ENCODE measurements at regions not wholly inside any gene's neighbourhood (a gene's known extent, or its start where the extent isn't known, plus 50 kb on each side); places are given as distances from the start of the nearest gene placed in this dataset.
"Not testable (repeated sequence)": the region's sequence is repeated elsewhere in the genome, so short reads cannot be mapped to it uniquely, and the experiment has no call there.

GRCh38 chr2:111327726-111328125, 207.0 kb downstream of the BCL2L11 start:
- not testable (repeated sequence) for H3K9ac ChIP-seq (ENCODE audit: insufficient read depth, low read length)

DNA sequence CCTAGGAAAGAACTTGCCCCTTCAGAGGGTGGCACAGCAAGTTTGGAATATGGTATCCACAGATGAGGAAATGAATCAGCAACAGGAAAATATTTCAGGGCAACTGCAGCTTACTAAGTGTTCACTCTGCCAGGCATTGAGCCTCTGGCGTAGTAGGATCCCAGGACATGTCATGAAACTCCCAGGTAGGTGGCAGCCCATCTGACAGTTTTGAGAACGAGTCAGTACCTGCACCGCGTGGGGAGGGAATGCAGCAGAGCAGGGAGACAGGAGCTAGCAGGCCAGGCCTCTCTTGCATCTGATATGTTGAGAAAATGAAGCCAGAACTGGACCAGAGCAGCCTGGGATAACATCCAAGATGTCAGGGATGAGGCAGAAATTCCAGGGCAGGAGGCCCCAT, 208.6 kb downstream of the BCL2L11 start:
- not testable (repeated sequence) for H3K4me1 ChIP-seq (ENCODE audit: control insufficient read depth, extremely low read depth, insufficient read depth, low read length); H3K9ac ChIP-seq (ENCODE audit: insufficient read depth, low read length); H3K9me3 ChIP-seq (ENCODE audit: control insufficient read depth, insufficient read depth, low read depth, low read length); H3K27ac ChIP-seq (ENCODE audit: insufficient read depth, low read length); H3K4me2 ChIP-seq (ENCODE audit: extremely low read depth, insufficient read depth, low read length); H2AFZ ChIP-seq (ENCODE audit: low read length); H3K36me3 ChIP-seq (ENCODE audit: control insufficient read depth, insufficient read depth, low read length); H3K4me3 ChIP-seq (replicated peaks in 1 of 4; ENCODE audit: control extremely low read depth in 1 of 4, insufficient read depth in 1 of 4, low read depth in 3 of 4, low read length in 4 of 4); H3K79me2 ChIP-seq (ENCODE audit: control insufficient read depth, insufficient read depth, low read length); H4K20me1 ChIP-seq (ENCODE audit: control insufficient read depth, extremely low read depth, insufficient read depth, low read length); DNase-seq (ENCODE audit: low read depth in 2 of 2); H3K27me3 ChIP-seq (ENCODE audit: control insufficient read depth, insufficient read depth, low read length)

More at GRCh38 chr2:111327726-111328125, 207.0 kb downstream of the BCL2L11 start:
- not testable (repeated sequence) for DNase-seq (ENCODE audit: low read depth in 2 of 2); H3K4me2 ChIP-seq (ENCODE audit: extremely low read depth, insufficient read depth, low read length); H3K9me3 ChIP-seq (ENCODE audit: control insufficient read depth, insufficient read depth, low read depth, low read length); H3K4me3 ChIP-seq (replicated peaks in 1 of 4; ENCODE audit: control extremely low read depth in 1 of 4, insufficient read depth in 1 of 4, low read depth in 3 of 4, low read length in 4 of 4); H3K27ac ChIP-seq (ENCODE audit: insufficient read depth, low read length); H2AFZ ChIP-seq (ENCODE audit: low read length); H3K79me2 ChIP-seq (ENCODE audit: control insufficient read depth, insufficient read depth, low read length); H3K36me3 ChIP-seq (ENCODE audit: control insufficient read depth, insufficient read depth, low read length); H3K27me3 ChIP-seq (ENCODE audit: control insufficient read depth, insufficient read depth, low read length); H3K4me1 ChIP-seq (ENCODE audit: control insufficient read depth, extremely low read depth, insufficient read depth, low read length); H4K20me1 ChIP-seq (ENCODE audit: control insufficient read depth, extremely low read depth, insufficient read depth, low read length)

GRCh38 chr2:111331099-111331724, 210.5 kb downstream of the BCL2L11 start:
- DNase-seq (ENCODE audit: low read depth in 2 of 2): not testable (repeated sequence)

GRCh38 chr2:111335220-111335907, 214.7 kb downstream of the BCL2L11 start:
- not testable (repeated sequence) for H3K36me3 ChIP-seq (ENCODE audit: control insufficient read depth, insufficient read depth, low read length); H3K27ac ChIP-seq (ENCODE audit: insufficient read depth, low read length); H3K4me1 ChIP-seq (ENCODE audit: control insufficient read depth, extremely low read depth, insufficient read depth, low read length); H3K79me2 ChIP-seq (ENCODE audit: control insufficient read depth, insufficient read depth, low read length); H3K9me3 ChIP-seq (ENCODE audit: control insufficient read depth, insufficient read depth, low read depth, low read length); H3K4me3 ChIP-seq (replicated peaks in 1 of 4; ENCODE audit: control extremely low read depth in 1 of 4, insufficient read depth in 1 of 4, low read depth in 3 of 4, low read length in 4 of 4); DNase-seq (ENCODE audit: low read depth in 2 of 2); H2AFZ ChIP-seq (ENCODE audit: low read length); H4K20me1 ChIP-seq (ENCODE audit: control insufficient read depth, extremely low read depth, insufficient read depth, low read length); H3K27me3 ChIP-seq (ENCODE audit: control insufficient read depth, insufficient read depth, low read length); H3K4me2 ChIP-seq (ENCODE audit: extremely low read depth, insufficient read depth, low read length); H3K9ac ChIP-seq (ENCODE audit: insufficient read depth, low read length)

More at GRCh38 chr2:111331099-111331724, 210.5 kb downstream of the BCL2L11 start:
- H3K4me3 ChIP-seq (replicated peaks in 1 of 4; ENCODE audit: control extremely low read depth in 1 of 4, insufficient read depth in 1 of 4, low read depth in 3 of 4, low read length in 4 of 4); H3K27me3 ChIP-seq (ENCODE audit: control insufficient read depth, insufficient read depth, low read length); H3K9ac ChIP-seq (ENCODE audit: insufficient read depth, low read length); H3K4me1 ChIP-seq (ENCODE audit: control insufficient read depth, extremely low read depth, insufficient read depth, low read length); H3K36me3 ChIP-seq (ENCODE audit: control insufficient read depth, insufficient read depth, low read length); H2AFZ ChIP-seq (ENCODE audit: low read length); H3K9me3 ChIP-seq (ENCODE audit: control insufficient read depth, insufficient read depth, low read depth, low read length); H3K4me2 ChIP-seq (ENCODE audit: extremely low read depth, insufficient read depth, low read length); H3K79me2 ChIP-seq (ENCODE audit: control insufficient read depth, insufficient read depth, low read length); H4K20me1 ChIP-seq (ENCODE audit: control insufficient read depth, extremely low read depth, insufficient read depth, low read length); H3K27ac ChIP-seq (ENCODE audit: insufficient read depth, low read length): not testable (repeated sequence)

- not testable (repeated sequence) for H3K79me2 ChIP-seq (ENCODE audit: control insufficient read depth, insufficient read depth, low read length); H4K20me1 ChIP-seq (ENCODE audit: control insufficient read depth, extremely low read depth, insufficient read depth, low read length); H2AFZ ChIP-seq (ENCODE audit: low read length)
Measured at GRCh38 chr2:111338474-111338873, 217.8 kb downstream of the BCL2L11 start.

GRCh38 chr2:111339476-111339875, 218.8 kb downstream of the BCL2L11 start:
- not testable (repeated sequence) for H3K79me2 ChIP-seq (ENCODE audit: control insufficient read depth, insufficient read depth, low read length); DNase-seq (ENCODE audit: low read depth in 2 of 2); H3K27me3 ChIP-seq (ENCODE audit: control insufficient read depth, insufficient read depth, low read length); H3K36me3 ChIP-seq (ENCODE audit: control insufficient read depth, insufficient read depth, low read length); H3K9ac ChIP-seq (ENCODE audit: insufficient read depth, low read length); H3K27ac ChIP-seq (ENCODE audit: insufficient read depth, low read length); H2AFZ ChIP-seq (ENCODE audit: low read length); H3K9me3 ChIP-seq (ENCODE audit: control insufficient read depth, insufficient read depth, low read depth, low read length); H3K4me1 ChIP-seq (ENCODE audit: control insufficient read depth, extremely low read depth, insufficient read depth, low read length); H4K20me1 ChIP-seq (ENCODE audit: control insufficient read depth, extremely low read depth, insufficient read depth, low read length); H3K4me2 ChIP-seq (ENCODE audit: extremely low read depth, insufficient read depth, low read length); H3K4me3 ChIP-seq (replicated peaks in 1 of 4; ENCODE audit: control extremely low read depth in 1 of 4, insufficient read depth in 1 of 4, low read depth in 3 of 4, low read length in 4 of 4)

More at GRCh38 chr2:111338474-111338873, 217.8 kb downstream of the BCL2L11 start:
- not testable (repeated sequence) for DNase-seq (ENCODE audit: low read depth in 2 of 2); H3K9ac ChIP-seq (ENCODE audit: insufficient read depth, low read length); H3K27ac ChIP-seq (ENCODE audit: insufficient read depth, low read length); H3K9me3 ChIP-seq (ENCODE audit: control insufficient read depth, insufficient read depth, low read depth, low read length); H3K27me3 ChIP-seq (ENCODE audit: control insufficient read depth, insufficient read depth, low read length); H3K4me1 ChIP-seq (ENCODE audit: control insufficient read depth, extremely low read depth, insufficient read depth, low read length); H3K4me3 ChIP-seq (replicated peaks in 1 of 4; ENCODE audit: control extremely low read depth in 1 of 4, insufficient read depth in 1 of 4, low read depth in 3 of 4, low read length in 4 of 4); H3K4me2 ChIP-seq (ENCODE audit: extremely low read depth, insufficient read depth, low read length); H3K36me3 ChIP-seq (ENCODE audit: control insufficient read depth, insufficient read depth, low read length)

- H3K4me2 ChIP-seq (ENCODE audit: extremely low read depth, insufficient read depth, low read length); DNase-seq (ENCODE audit: low read depth in 2 of 2); H3K27ac ChIP-seq (ENCODE audit: insufficient read depth, low read length); H3K27me3 ChIP-seq (ENCODE audit: control insufficient read depth, insufficient read depth, low read length); H2AFZ ChIP-seq (ENCODE audit: low read length); H3K9me3 ChIP-seq (ENCODE audit: control insufficient read depth, insufficient read depth, low read depth, low read length); H3K4me1 ChIP-seq (ENCODE audit: control insufficient read depth, extremely low read depth, insufficient read depth, low read length); H3K36me3 ChIP-seq (ENCODE audit: control insufficient read depth, insufficient read depth, low read length); H4K20me1 ChIP-seq (ENCODE audit: control insufficient read depth, extremely low read depth, insufficient read depth, low read length); H3K4me3 ChIP-seq (replicated peaks in 1 of 4; ENCODE audit: control extremely low read depth in 1 of 4, insufficient read depth in 1 of 4, low read depth in 3 of 4, low read length in 4 of 4); H3K9ac ChIP-seq (ENCODE audit: insufficient read depth, low read length); H3K79me2 ChIP-seq (ENCODE audit: control insufficient read depth, insufficient read depth, low read length): not testable (repeated sequence)
Measured at GRCh38 chr2:111344590-111344989, 223.9 kb downstream of the BCL2L11 start.
